ENCODE measurements at regions not wholly inside any gene's neighbourhood (a gene's known extent, or its start where the extent isn't known, plus 50 kb on each side); places are given as distances from the start of the nearest gene placed in this dataset.

- no peak for TF ChIP-seq POLR2A (IDR thresholded peaks at IDR 0.05)
- TF ChIP-seq CTCF (IDR thresholded peaks at IDR 0.05): no peak
Measured at GRCh38 chr2:21740484-21740883, 616.7 kb downstream of the TDRD15 start.

Data from testis (tissue), 2 donors.